HEK293 (cell line): ENCODE measurements at regions not wholly inside any gene's neighbourhood (a gene's known extent, or its start where the extent isn't known, plus 50 kb on each side); places are given as distances from the start of the nearest gene placed in this dataset.

Experiments
- CTCF ChIA-PET: fragments of 350-600 bp; formaldehyde crosslinking; extraction: SDS; loops from one replicate; lab custom pipeline; 2021; ENCODE audit warnings: antibody characterized with exemption; lab: Yijun Ruan, JAX
- POLR2A ChIA-PET: fragments of 300-600 bp; formaldehyde crosslinking; extraction: SDS; loops from one replicate; lab custom pipeline; 2020; ENCODE audit warnings: antibody characterized with exemption, inconsistent platforms; lab: Yijun Ruan, JAX
- H3K27ac ChIP-seq: fragments of 200-500 bp; sonication (Bioruptor generic); 2 replicates; pipeline ENCODE4 v1.5.1; 2014; ENCODE audit warnings: low read depth, low read length, control low read depth, inconsistent platforms; ENCODE audit errors: extremely low read depth
- H3K36me3 ChIP-seq, 2 experiments: fragments of 200-500 bp in 1 of 2; sonication (Bioruptor generic) in 1 of 2; 1 replicate in 1 of 2; 2 replicates in 1 of 2; pipeline ENCODE4 v1.5.1; 2014 to 2017; ENCODE audit warnings: inconsistent platforms in 2 of 2, low read length in 2 of 2; ENCODE audit not compliant: control insufficient read depth in 2 of 2, insufficient read depth in 1 of 2
- H3K4me1 ChIP-seq: fragments of 200-500 bp; sonication (Bioruptor generic); 2 replicates; pipeline ENCODE4 v1.5.1; 2014; ENCODE audit warnings: mild to moderate bottlenecking, low read length, inconsistent platforms; ENCODE audit not compliant: control insufficient read depth, insufficient read depth
- H3K4me3 ChIP-seq: 2 replicates; pipeline ENCODE4 v1.5.1; 2011; ENCODE audit warnings: low read depth, mild to moderate bottlenecking, control low read depth, low read length, moderate library complexity
- H3K9me3 ChIP-seq: fragments of 200-500 bp; sonication (Bioruptor generic); 2 replicates; pipeline ENCODE4 v1.5.1; 2014; ENCODE audit warnings: low read depth, low read length, inconsistent platforms; ENCODE audit not compliant: control insufficient read depth, insufficient read depth
- RBAK ChIP-seq: fragments of 450-650 bp; formaldehyde crosslinking; IDR thresholded peaks from 2 replicates; pipeline ENCODE4 v1.5.1; 2016; ENCODE audit warnings: missing biosample characterization, missing genetic modification characterization
- TCF7L2 ChIP-seq: IDR thresholded peaks from 2 replicates; pipeline ENCODE4 v1.6.1; 2011; ENCODE audit warnings: low read depth, mild to moderate bottlenecking, inconsistent platforms, low read length, moderate library complexity, borderline replicate concordance
- ZNF121 ChIP-seq: fragments of 450-650 bp; formaldehyde crosslinking; IDR thresholded peaks from 2 replicates; pipeline ENCODE4 v1.5.1; 2016; ENCODE audit warnings: missing biosample characterization, missing genetic modification characterization
- ZNF132 ChIP-seq: fragments of 450-650 bp; formaldehyde crosslinking; IDR thresholded peaks from 2 replicates; pipeline ENCODE4 v1.5.1; 2017; ENCODE audit warnings: missing biosample characterization, missing genetic modification characterization, borderline replicate concordance
- ZNF311 ChIP-seq: fragments of 450-650 bp; formaldehyde crosslinking; IDR thresholded peaks from 2 replicates; pipeline ENCODE4 v1.5.1; 2017; ENCODE audit warnings: missing biosample characterization, missing genetic modification characterization, borderline replicate concordance
- ZNF776 ChIP-seq: fragments of 450-650 bp; formaldehyde crosslinking; IDR thresholded peaks from 2 replicates; pipeline ENCODE4 v1.5.0; 2017; ENCODE audit warnings: missing biosample characterization, missing genetic modification characterization, borderline replicate concordance
- ZNF837 ChIP-seq: fragments of 450-650 bp; formaldehyde crosslinking; IDR thresholded peaks from 2 replicates; pipeline ENCODE4 v1.5.1; 2016; ENCODE audit warnings: missing biosample characterization, missing genetic modification characterization
- ZSCAN16 ChIP-seq: fragments of 450-650 bp; formaldehyde crosslinking; IDR thresholded peaks from 2 replicates; pipeline ENCODE4 v1.5.1; 2016; ENCODE audit warnings: missing biosample characterization, missing genetic modification characterization
- ZSCAN30 ChIP-seq: fragments of 450-650 bp; IDR thresholded peaks from 2 replicates; pipeline ENCODE4 v1.5.1; 2018; ENCODE audit warnings: missing biosample characterization, mild to moderate bottlenecking, missing genetic modification characterization, moderate library complexity
- TF ChIP-seq, protein P1 (sequence below): fragments of 450-650 bp; formaldehyde crosslinking; IDR thresholded peaks from 2 replicates; pipeline ENCODE4 v1.5.1; 2016; ENCODE audit warnings: missing biosample characterization, missing genetic modification characterization, borderline replicate concordance
- TF ChIP-seq, protein P2 (sequence below): fragments of 450-650 bp; formaldehyde crosslinking; IDR thresholded peaks from 2 replicates; pipeline ENCODE4 v1.5.1; 2016; ENCODE audit warnings: missing biosample characterization, missing genetic modification characterization
- TF ChIP-seq, protein P3 (sequence below): fragments of 450-650 bp; IDR thresholded peaks from 2 replicates; pipeline ENCODE4 v1.5.1; 2018; ENCODE audit warnings: missing biosample characterization, mild to moderate bottlenecking, missing genetic modification characterization
- TF ChIP-seq, protein P4 (sequence below): fragments of 450-650 bp; formaldehyde crosslinking; IDR thresholded peaks from 2 replicates; pipeline ENCODE4 v1.5.1; 2016; ENCODE audit warnings: missing biosample characterization, missing genetic modification characterization
- TF ChIP-seq, protein P5 (sequence below): fragments of 450-650 bp; formaldehyde crosslinking; IDR thresholded peaks from 2 replicates; pipeline ENCODE4 v1.5.1; 2016; ENCODE audit warnings: missing biosample characterization, missing genetic modification characterization
- TF ChIP-seq, protein P6 (sequence below): fragments of 450-650 bp; formaldehyde crosslinking; IDR thresholded peaks from 2 replicates; pipeline ENCODE4 v1.5.1; 2016; ENCODE audit warnings: missing biosample characterization, missing genetic modification characterization

DNA sequence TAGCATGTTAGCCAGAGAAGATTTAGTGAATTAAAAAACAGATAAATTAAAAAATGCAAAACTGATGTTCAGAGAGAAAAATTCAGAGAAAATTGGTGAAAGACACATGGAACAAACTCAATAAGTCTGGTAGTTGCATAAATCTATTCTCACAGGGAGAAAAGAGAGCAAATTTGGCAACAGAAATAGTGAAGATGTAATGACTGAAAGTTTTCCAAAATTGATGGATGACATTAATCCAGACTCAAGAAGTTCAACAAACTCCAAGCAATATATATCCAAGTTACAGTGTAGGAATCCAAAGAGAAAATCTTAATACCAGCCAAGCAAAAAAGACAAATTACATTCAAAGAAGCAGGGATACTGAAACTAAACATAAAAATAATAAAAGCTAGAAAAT, 302.7 kb upstream of the ARPP21 start:
- H3K27ac ChIP-seq, result no peak overlapping the region
- no peaks in the 10 kb centered on the region for H3K9me3 ChIP-seq
- H3K36me3 ChIP-seq, result no peaks in the 10 kb centered on the region
- no peaks in the 10 kb centered on the region for H3K4me1 ChIP-seq
- ChIA-PET POLR2A (no interaction called here), CTCF (no interaction called here)
- H3K4me3 ChIP-seq, result no peak overlapping the region
- TF ChIP-seq, protein P1, sequence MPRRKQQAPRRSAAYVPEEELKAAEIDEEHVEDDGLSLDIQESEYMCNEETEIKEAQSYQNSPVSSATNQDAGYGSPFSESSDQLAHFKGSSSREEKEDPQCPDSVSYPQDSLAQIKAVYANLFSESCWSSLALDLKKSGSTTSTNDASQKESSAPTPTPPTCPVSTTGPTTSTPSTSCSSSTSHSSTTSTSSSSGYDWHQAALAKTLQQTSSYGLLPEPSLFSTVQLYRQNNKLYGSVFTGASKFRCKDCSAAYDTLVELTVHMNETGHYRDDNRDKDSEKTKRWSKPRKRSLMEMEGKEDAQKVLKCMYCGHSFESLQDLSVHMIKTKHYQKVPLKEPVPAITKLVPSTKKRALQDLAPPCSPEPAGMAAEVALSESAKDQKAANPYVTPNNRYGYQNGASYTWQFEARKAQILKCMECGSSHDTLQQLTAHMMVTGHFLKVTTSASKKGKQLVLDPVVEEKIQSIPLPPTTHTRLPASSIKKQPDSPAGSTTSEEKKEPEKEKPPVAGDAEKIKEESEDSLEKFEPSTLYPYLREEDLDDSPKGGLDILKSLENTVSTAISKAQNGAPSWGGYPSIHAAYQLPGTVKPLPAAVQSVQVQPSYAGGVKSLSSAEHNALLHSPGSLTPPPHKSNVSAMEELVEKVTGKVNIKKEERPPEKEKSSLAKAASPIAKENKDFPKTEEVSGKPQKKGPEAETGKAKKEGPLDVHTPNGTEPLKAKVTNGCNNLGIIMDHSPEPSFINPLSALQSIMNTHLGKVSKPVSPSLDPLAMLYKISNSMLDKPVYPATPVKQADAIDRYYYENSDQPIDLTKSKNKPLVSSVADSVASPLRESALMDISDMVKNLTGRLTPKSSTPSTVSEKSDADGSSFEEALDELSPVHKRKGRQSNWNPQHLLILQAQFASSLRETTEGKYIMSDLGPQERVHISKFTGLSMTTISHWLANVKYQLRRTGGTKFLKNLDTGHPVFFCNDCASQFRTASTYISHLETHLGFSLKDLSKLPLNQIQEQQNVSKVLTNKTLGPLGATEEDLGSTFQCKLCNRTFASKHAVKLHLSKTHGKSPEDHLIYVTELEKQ (tag by site-specific recombination), result no peak
- TF ChIP-seq ZNF132 (no peak), ZSCAN16 (tag by site-specific recombination) (no peak), ZNF837 (tag by site-specific recombination) (no peak), TCF7L2 (no peak), ZNF776 (no peak), ZNF121 (no peak), RBAK (tag by site-specific recombination) (no peak), ZNF311 (no peak), ZSCAN30 (tag by site-specific recombination) (no peak)
- TF ChIP-seq, protein P2, sequence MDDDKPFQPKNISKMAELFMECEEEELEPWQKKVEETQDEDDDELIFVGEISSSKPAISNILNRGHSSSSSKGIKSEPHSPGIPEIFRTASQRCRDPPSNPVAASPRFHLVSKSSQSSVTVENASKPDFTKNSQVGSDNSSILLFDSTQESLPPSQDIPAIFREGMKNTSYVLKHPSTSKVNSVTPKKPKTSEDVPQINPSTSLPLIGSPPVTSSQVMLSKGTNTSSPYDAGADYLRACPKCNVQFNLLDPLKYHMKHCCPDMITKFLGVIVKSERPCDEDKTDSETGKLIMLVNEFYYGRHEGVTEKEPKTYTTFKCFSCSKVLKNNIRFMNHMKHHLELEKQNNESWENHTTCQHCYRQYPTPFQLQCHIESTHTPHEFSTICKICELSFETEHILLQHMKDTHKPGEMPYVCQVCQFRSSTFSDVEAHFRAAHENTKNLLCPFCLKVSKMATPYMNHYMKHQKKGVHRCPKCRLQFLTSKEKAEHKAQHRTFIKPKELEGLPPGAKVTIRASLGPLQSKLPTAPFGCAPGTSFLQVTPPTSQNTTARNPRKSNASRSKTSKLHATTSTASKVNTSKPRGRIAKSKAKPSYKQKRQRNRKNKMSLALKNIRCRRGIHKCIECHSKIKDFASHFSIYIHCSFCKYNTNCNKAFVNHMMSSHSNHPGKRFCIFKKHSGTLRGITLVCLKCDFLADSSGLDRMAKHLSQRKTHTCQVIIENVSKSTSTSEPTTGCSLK, result no peak
- TF ChIP-seq, protein P3, sequence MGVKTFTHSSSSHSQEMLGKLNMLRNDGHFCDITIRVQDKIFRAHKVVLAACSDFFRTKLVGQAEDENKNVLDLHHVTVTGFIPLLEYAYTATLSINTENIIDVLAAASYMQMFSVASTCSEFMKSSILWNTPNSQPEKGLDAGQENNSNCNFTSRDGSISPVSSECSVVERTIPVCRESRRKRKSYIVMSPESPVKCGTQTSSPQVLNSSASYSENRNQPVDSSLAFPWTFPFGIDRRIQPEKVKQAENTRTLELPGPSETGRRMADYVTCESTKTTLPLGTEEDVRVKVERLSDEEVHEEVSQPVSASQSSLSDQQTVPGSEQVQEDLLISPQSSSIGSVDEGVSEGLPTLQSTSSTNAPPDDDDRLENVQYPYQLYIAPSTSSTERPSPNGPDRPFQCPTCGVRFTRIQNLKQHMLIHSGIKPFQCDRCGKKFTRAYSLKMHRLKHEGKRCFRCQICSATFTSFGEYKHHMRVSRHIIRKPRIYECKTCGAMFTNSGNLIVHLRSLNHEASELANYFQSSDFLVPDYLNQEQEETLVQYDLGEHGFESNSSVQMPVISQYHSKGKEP (tag by site-specific recombination), result no peak
- TF ChIP-seq, protein P4, sequence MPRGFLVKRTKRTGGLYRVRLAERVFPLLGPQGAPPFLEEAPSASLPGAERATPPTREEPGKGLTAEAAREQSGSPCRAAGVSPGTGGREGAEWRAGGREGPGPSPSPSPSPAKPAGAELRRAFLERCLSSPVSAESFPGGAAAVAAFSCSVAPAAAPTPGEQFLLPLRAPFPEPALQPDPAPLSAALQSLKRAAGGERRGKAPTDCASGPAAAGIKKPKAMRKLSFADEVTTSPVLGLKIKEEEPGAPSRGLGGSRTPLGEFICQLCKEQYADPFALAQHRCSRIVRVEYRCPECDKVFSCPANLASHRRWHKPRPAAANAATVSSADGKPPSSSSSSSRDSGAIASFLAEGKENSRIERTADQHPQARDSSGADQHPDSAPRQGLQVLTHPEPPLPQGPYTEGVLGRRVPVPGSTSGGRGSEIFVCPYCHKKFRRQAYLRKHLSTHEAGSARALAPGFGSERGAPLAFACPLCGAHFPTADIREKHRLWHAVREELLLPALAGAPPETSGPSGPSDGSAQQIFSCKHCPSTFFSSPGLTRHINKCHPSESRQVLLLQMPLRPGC (tag by site-specific recombination), result no peak
- TF ChIP-seq, protein P5, sequence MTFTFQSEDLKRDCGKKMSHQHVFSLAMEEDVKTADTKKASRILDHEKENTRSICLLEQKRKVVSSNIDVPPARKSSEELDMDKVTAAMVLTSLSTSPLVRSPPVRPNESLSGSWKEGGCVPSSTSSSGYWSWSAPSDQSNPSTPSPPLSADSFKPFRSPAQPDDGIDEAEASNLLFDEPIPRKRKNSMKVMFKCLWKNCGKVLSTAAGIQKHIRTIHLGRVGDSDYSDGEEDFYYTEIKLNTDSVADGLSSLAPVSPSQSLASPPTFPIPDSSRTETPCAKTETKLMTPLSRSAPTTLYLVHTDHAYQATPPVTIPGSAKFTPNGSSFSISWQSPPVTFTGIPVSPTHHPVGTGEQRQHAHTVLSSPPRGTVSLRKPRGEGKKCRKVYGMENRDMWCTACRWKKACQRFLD (tag by site-specific recombination), result no peak
- TF ChIP-seq, protein P6, sequence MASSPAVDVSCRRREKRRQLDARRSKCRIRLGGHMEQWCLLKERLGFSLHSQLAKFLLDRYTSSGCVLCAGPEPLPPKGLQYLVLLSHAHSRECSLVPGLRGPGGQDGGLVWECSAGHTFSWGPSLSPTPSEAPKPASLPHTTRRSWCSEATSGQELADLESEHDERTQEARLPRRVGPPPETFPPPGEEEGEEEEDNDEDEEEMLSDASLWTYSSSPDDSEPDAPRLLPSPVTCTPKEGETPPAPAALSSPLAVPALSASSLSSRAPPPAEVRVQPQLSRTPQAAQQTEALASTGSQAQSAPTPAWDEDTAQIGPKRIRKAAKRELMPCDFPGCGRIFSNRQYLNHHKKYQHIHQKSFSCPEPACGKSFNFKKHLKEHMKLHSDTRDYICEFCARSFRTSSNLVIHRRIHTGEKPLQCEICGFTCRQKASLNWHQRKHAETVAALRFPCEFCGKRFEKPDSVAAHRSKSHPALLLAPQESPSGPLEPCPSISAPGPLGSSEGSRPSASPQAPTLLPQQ (tag by site-specific recombination), result no peak
